MM.1S (cell line): ENCODE measurements at regions not wholly inside any gene's neighbourhood (a gene's known extent, or its start where the extent isn't known, plus 50 kb on each side); places are given as distances from the start of the nearest gene placed in this dataset.

Source experiments
- DNase-seq: peaks from one replicate; pipeline ENCODE4 v3.0.0-alpha.2; 2015
- H2AFZ ChIP-seq: fragments of 300-600 bp; sonication (generic); 2 replicates; pipeline ENCODE4 v1.6.0; 2016; ENCODE audit warnings: antibody characterized with exemption, low read length
- H3F3A ChIP-seq: fragments of 300-600 bp; sonication (generic); 2 replicates; pipeline ENCODE4 v1.6.1; 2016; ENCODE audit warnings: mild to moderate bottlenecking, antibody characterized with exemption, low read length, moderate library complexity, mixed read lengths; ENCODE audit not compliant: insufficient read depth
- H3K27ac ChIP-seq: fragments of 300-600 bp; sonication (generic); 2 replicates; pipeline ENCODE4 v1.5.1; 2016; ENCODE audit warnings: mild to moderate bottlenecking, low read length
- H3K27me3 ChIP-seq: fragments of 300-600 bp; sonication (generic); replicated peaks from 2 replicates; pipeline ENCODE4 v1.6.0; 2016; ENCODE audit warnings: low read length; ENCODE audit not compliant: insufficient read depth
- H3K36me3 ChIP-seq: fragments of 300-600 bp; sonication (generic); replicated peaks from 2 replicates; pipeline ENCODE4 v1.6.1; 2016; ENCODE audit warnings: mild to moderate bottlenecking, low read length, mixed read lengths; ENCODE audit not compliant: insufficient read depth
- H3K4me1 ChIP-seq: fragments of 300-600 bp; sonication (generic); 2 replicates; pipeline ENCODE4 v1.6.1; 2016; ENCODE audit warnings: low read length, mixed read lengths
- H3K4me2 ChIP-seq: fragments of 300-600 bp; sonication (generic); 2 replicates; pipeline ENCODE4 v1.6.0; 2016; ENCODE audit warnings: low read depth, low read length
- H3K4me3 ChIP-seq: fragments of 300-600 bp; sonication (generic); 2 replicates; pipeline ENCODE4 v1.5.1; 2016; ENCODE audit warnings: low read length, mixed read lengths
- H3K79me2 ChIP-seq: fragments of 300-600 bp; sonication (generic); 2 replicates; pipeline ENCODE4 v1.6.1; 2016; ENCODE audit warnings: mixed run types, low read length, mixed read lengths
- H3K9ac ChIP-seq: fragments of 300-600 bp; sonication (generic); 2 replicates; pipeline ENCODE4 v1.6.1; 2016; ENCODE audit warnings: low read length, mixed read lengths
- H3K9me2 ChIP-seq: fragments of 300-600 bp; sonication (generic); replicated peaks from 2 replicates; pipeline ENCODE4 v1.6.1; 2016; ENCODE audit warnings: mild to moderate bottlenecking, low read length, mixed read lengths; ENCODE audit not compliant: insufficient read depth
- H3K9me3 ChIP-seq: fragments of 300-600 bp; sonication (generic); replicated peaks from 2 replicates; pipeline ENCODE4 v1.6.1; 2016; ENCODE audit warnings: mild to moderate bottlenecking, low read length, mixed read lengths; ENCODE audit not compliant: insufficient read depth
- H4K20me1 ChIP-seq: fragments of 300-600 bp; sonication (generic); 2 replicates; pipeline ENCODE4 v1.6.1; 2016; ENCODE audit warnings: mild to moderate bottlenecking, low read length, moderate library complexity, mixed read lengths; ENCODE audit not compliant: insufficient read depth
- EZH2 ChIP-seq: fragments of 300-600 bp; sonication (generic); optimal IDR thresholded peaks from 2 replicates; pipeline ENCODE3; 2017; ENCODE audit warnings: low read depth, mild to moderate bottlenecking, antibody characterized with exemption, low read length, mixed read lengths
- EZH2phosphoT487 ChIP-seq: fragments of 300-600 bp; sonication (generic); IDR thresholded peaks from 2 replicates; pipeline ENCODE4 v1.6.1; 2018; ENCODE audit warnings: antibody characterized with exemption, low read length
- TF ChIP-seq, protein P1 (sequence below): fragments of 300-600 bp; sonication (generic); IDR thresholded peaks from 2 replicates; pipeline ENCODE4 v1.5.1; 2016; ENCODE audit warnings: antibody characterized with exemption, low read length, mixed read lengths

DNA sequence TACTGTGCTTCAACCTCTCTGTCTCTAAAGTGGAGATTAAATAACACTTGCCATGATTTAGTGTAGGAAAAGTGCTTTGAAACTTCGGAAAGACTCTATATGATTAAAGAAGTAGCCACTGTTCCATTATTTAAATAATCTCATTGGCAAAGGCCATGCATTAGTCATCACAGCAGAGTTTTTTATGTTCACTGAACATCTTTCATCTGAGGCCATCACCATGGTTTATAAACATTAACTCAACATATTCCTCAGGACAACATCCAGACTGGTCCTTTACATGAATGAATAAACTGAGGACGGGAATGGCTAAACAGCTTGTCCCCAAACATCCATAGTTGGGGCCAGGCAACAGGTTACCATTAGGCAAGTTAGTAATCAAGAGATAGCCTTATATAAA lies 124.6 kb upstream of the FRMD6 start:
- Histone ChIP-seq H4K20me1 (no peaks in the 10 kb centered on the region), H3K27me3 (no peaks in the 10 kb centered on the region), H3K9me3 (no peaks in the 10 kb centered on the region), H3K4me1 (0 out of 2 replicates have a peak, but pooled peaks cover 2% of the 10 kb centered on the region), H3K4me3 (no peak overlapping the region), H3K36me3 (no peaks in the 10 kb centered on the region), H3K4me2 (no peak overlapping the region), H3F3A (no peaks in the 10 kb centered on the region), H3K9me2 (no peaks in the 10 kb centered on the region), H3K27ac (no peak overlapping the region), H2AFZ (no peak overlapping the region), H3K9ac (no peak overlapping the region), H3K79me2 (no peaks in the 10 kb centered on the region)
- DNase-seq, result no peak
- TF ChIP-seq EZH2 (no peak), EZH2phosphoT487 (no peak)
- TF ChIP-seq, protein P1, sequence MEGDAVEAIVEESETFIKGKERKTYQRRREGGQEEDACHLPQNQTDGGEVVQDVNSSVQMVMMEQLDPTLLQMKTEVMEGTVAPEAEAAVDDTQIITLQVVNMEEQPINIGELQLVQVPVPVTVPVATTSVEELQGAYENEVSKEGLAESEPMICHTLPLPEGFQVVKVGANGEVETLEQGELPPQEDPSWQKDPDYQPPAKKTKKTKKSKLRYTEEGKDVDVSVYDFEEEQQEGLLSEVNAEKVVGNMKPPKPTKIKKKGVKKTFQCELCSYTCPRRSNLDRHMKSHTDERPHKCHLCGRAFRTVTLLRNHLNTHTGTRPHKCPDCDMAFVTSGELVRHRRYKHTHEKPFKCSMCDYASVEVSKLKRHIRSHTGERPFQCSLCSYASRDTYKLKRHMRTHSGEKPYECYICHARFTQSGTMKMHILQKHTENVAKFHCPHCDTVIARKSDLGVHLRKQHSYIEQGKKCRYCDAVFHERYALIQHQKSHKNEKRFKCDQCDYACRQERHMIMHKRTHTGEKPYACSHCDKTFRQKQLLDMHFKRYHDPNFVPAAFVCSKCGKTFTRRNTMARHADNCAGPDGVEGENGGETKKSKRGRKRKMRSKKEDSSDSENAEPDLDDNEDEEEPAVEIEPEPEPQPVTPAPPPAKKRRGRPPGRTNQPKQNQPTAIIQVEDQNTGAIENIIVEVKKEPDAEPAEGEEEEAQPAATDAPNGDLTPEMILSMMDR, result no peak

DNA sequence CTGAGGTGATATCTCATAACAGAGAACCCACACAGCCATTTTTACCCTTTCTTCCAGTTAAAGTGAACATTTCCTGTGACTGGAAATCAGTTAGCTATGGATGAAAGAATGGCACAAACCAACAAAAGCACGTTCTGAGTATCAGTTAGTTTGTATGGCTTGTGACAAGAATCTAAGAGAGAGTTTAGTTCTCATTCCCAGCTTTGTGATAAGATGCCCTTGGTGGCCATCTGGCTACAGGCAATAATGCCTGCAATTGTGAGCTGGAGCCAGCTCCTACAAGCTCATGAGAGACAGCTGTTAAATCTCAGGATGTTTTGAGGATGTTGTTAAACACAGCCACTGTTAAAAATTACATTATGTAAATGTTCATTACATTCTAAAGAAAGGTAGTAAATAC lies 122.0 kb upstream of the FRMD6 start:
- H4K20me1 ChIP-seq, result no peaks in the 10 kb centered on the region
- H3K4me3 ChIP-seq, result no peak overlapping the region
- H3K4me2 ChIP-seq, result no peak overlapping the region
- no peaks in the 10 kb centered on the region for H3K79me2 ChIP-seq
- H3K9me2 ChIP-seq, result no peaks in the 10 kb centered on the region
- no peak overlapping the region for H2AFZ ChIP-seq
- H3K9me3 ChIP-seq, result no peaks in the 10 kb centered on the region
- TF ChIP-seq, protein P1, result no peak
- TF ChIP-seq EZH2phosphoT487 (no peak), EZH2 (no peak)
- DNase-seq, result no peak
- no peak overlapping the region for H3K9ac ChIP-seq
- H3F3A ChIP-seq, result no peaks in the 10 kb centered on the region
- no peak overlapping the region for H3K27ac ChIP-seq
- H3K27me3 ChIP-seq, result no peaks in the 10 kb centered on the region
- no peaks in the 10 kb centered on the region for H3K36me3 ChIP-seq
- no peaks in the 10 kb centered on the region for H3K4me1 ChIP-seq

DNA sequence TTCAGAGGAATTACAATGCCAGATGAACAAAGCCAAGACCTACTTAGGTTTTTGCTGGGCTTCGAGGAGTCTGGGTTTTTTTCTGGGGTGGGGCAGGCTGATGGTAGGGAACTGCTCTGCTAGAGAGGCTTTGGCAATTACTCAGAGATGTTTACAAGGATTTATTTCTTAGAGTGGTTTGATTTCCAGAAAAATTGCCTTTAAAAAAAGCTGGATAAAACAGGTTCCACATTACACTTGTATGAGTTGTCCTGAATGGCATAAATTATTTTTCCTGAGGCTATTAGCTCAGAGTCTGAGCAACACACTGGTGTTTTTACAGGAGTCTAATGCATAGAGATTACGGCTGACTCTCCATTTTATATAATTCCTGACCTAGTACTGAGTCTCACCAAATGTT lies 118.5 kb upstream of the FRMD6 start:
- DNase-seq, result no peak
- no peak overlapping the region for H3K9ac ChIP-seq
- no peaks in the 10 kb centered on the region for H3K9me2 ChIP-seq
- H3K4me3 ChIP-seq, result no peak overlapping the region
- no peaks in the 10 kb centered on the region for H4K20me1 ChIP-seq
- H3K4me1 ChIP-seq, result no peaks in the 10 kb centered on the region
- H3K79me2 ChIP-seq, result no peaks in the 10 kb centered on the region
- no peak for TF ChIP-seq EZH2phosphoT487
- TF ChIP-seq, protein P1, result no peak
- TF ChIP-seq EZH2, result no peak
- no peaks in the 10 kb centered on the region for H3K36me3 ChIP-seq
- H3F3A ChIP-seq, result no peaks in the 10 kb centered on the region
- no peaks in the 10 kb centered on the region for H3K9me3 ChIP-seq
- H3K27ac ChIP-seq, result no peak overlapping the region
- H2AFZ ChIP-seq, result no peak overlapping the region
- H3K27me3 ChIP-seq, result no peaks in the 10 kb centered on the region
- no peak overlapping the region for H3K4me2 ChIP-seq
